ENCODE measurements at regions not wholly inside any gene's neighbourhood (a gene's known extent, or its start where the extent isn't known, plus 50 kb on each side); places are given as distances from the start of the nearest gene placed in this dataset.

GRCh38 chr13:37456506-37456905 is 142.1 kb downstream of the POSTN start:
- peaks cover 5% of the 10 kb centered on the region for H3K9me3 Mint-ChIP-seq (ENCODE audit: low read depth)
- no peaks in the 10 kb centered on the region for H3K27me3 Mint-ChIP-seq
- no peak for TF ChIP-seq CTCF (IDR thresholded peaks at IDR 0.05; ENCODE audit: unreplicated experiment)
- H3K27ac Mint-ChIP-seq: no peak overlapping the region
- no peaks in the 10 kb centered on the region for H3K4me1 Mint-ChIP-seq (ENCODE audit: low read depth)
- H3K36me3 Mint-ChIP-seq (ENCODE audit: insufficient read depth): no peaks in the 10 kb centered on the region
- no peak overlapping the region for H3K4me3 Mint-ChIP-seq (ENCODE audit: low read depth)
- DNase-seq (ENCODE audit: low spot score, unreplicated experiment): no peak

DNA sequence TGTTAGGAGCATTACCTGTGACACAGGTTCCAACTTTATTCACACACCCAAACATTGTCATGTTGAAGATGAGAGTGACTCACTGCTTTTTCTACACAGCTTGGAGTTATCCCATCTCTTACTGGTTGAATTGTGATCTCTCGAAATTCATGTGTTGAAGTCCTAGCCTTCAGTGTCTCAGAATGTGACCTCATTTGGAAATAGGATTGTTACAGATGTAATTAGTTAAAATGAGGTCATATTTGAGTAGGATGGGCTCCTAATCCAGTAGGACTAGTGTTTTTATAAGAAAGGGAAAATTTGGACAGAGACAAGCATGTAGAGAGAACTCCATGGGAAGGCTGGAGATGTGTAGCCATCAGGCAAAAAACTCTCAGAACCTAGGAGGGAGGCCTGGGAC is 142.5 kb downstream of the POSTN start:
- no peak overlapping the region for H3K4me3 Mint-ChIP-seq (ENCODE audit: low read depth)
- H3K36me3 Mint-ChIP-seq (ENCODE audit: insufficient read depth): no peaks in the 10 kb centered on the region
- TF ChIP-seq CTCF (IDR thresholded peaks at IDR 0.05; ENCODE audit: unreplicated experiment): no peak
- DNase-seq (ENCODE audit: low spot score, unreplicated experiment): no peak
- no peak overlapping the region for H3K27ac Mint-ChIP-seq
- H3K27me3 Mint-ChIP-seq: no peaks in the 10 kb centered on the region
- H3K9me3 Mint-ChIP-seq (ENCODE audit: low read depth): peaks cover 5% of the 10 kb centered on the region
- no peaks in the 10 kb centered on the region for H3K4me1 Mint-ChIP-seq (ENCODE audit: low read depth)

DNA sequence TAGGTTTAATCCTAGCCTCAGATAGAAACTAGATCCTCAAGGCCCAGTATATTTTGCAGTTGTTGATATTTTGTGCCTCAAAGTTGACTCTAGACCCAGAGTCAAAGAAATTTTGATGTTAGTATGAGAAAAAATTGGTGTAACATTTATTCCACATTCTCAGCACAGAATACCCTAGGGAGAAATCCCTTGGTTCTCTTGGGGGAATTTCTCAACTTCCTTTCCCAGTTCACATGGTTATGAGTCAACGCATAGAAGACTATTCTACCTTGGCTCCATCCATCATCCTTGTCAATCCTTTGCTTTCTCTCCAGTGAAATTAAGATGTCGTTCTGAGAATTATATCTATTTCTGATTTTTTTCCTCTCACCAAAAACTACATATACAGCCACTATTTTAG is 145.3 kb downstream of the POSTN start:
- Mint-ChIP-seq H3K9me3 (ENCODE audit: low read depth) (peaks cover 5% of the 10 kb centered on the region), H3K4me3 (ENCODE audit: low read depth) (no peak overlapping the region), H3K36me3 (ENCODE audit: insufficient read depth) (no peaks in the 10 kb centered on the region), H3K4me1 (ENCODE audit: low read depth) (no peaks in the 10 kb centered on the region), H3K27ac (no peak overlapping the region), H3K27me3 (no peaks in the 10 kb centered on the region)
- TF ChIP-seq CTCF (IDR thresholded peaks at IDR 0.05; ENCODE audit: unreplicated experiment): no peak
- DNase-seq (ENCODE audit: low spot score, unreplicated experiment): no peak

GRCh38 chr13:37450276-37450675 is 148.3 kb downstream of the POSTN start:
- Mint-ChIP-seq H3K4me1 (ENCODE audit: low read depth) (no peaks in the 10 kb centered on the region), H3K4me3 (ENCODE audit: low read depth) (no peak overlapping the region), H3K27me3 (no peaks in the 10 kb centered on the region), H3K9me3 (ENCODE audit: low read depth) (peaks cover 5% of the 10 kb centered on the region), H3K27ac (no peak overlapping the region), H3K36me3 (ENCODE audit: insufficient read depth) (no peaks in the 10 kb centered on the region)
- DNase-seq (ENCODE audit: low spot score, unreplicated experiment): no peak
- no peak for TF ChIP-seq CTCF (IDR thresholded peaks at IDR 0.05; ENCODE audit: unreplicated experiment)

DNA sequence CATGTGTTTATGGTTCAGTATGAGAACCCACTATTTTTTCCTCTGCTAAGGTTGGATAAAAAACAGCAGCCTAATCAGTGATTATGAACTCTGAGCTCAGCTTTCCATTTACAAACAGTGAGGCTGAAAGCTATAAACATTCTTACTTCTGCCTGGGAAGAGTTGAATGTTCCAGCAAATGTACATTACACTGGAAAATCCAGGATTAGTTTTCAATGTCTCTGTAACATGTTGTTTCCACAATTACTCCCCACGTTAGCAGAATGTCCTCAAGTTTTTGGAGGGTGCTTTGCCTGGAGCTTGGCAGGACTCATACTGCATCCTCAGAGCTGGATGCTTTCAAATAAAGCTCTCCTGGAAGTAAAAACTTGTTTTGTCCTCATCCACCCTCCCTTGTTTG is 150.4 kb downstream of the POSTN start:
- Mint-ChIP-seq H3K36me3 (ENCODE audit: insufficient read depth) (no peaks in the 10 kb centered on the region), H3K27me3 (no peaks in the 10 kb centered on the region), H3K4me3 (ENCODE audit: low read depth) (no peak overlapping the region), H3K9me3 (ENCODE audit: low read depth) (no peaks in the 10 kb centered on the region), H3K27ac (no peak overlapping the region), H3K4me1 (ENCODE audit: low read depth) (no peaks in the 10 kb centered on the region)
- no peak for DNase-seq (ENCODE audit: low spot score, unreplicated experiment)
- TF ChIP-seq CTCF (IDR thresholded peaks at IDR 0.05; ENCODE audit: unreplicated experiment): no peak
